CD4-positive, alpha-beta T cell treated with Interleukin-1 beta for 1 hour (primary cell): ENCODE measurements at regions not wholly inside any gene's neighbourhood (a gene's known extent, or its start where the extent isn't known, plus 50 kb on each side); places are given as distances from the start of the nearest gene placed in this dataset.
"Not testable (repeated sequence)": the region's sequence is repeated elsewhere in the genome, so short reads cannot be mapped to it uniquely, and the experiment has no call there.

Source experiments
- DNase-seq, 2 donors: peaks; one replicate each; pipeline ENCODE4 v3.0.0-alpha.2; 2020 to 2022

DNA sequence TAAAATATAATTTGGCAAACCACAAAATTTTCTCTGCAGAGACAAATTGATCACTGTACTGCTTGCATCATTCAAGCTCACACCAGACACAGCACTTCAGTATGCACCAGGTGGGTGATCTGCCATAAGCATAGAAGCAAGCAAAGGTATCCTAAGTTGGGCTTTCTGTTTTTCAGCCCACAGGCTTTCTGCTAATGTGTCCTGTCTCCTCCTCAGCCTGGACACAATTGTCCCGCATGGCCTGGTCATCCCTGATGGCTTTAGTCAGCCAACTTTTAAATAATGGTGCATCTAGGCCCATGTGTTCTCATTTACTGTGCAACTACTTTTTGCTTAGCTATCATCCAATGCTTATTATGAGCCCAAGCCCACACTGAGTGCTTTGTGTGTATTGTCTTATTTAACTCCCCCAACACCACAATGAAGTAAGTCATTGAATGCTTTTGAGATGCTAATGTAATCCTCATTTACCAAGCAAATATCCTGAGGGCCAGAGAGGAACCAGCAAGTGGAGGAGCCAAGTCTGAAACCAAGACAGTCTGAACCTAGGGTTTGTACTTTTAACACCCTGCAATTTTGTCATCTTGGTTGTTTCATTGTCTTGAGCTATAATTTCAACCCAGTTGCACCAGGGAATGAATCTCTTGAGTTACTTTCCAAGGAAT is 111.2 kb upstream of the SETBP1 start:
- no peak for DNase-seq

DNA sequence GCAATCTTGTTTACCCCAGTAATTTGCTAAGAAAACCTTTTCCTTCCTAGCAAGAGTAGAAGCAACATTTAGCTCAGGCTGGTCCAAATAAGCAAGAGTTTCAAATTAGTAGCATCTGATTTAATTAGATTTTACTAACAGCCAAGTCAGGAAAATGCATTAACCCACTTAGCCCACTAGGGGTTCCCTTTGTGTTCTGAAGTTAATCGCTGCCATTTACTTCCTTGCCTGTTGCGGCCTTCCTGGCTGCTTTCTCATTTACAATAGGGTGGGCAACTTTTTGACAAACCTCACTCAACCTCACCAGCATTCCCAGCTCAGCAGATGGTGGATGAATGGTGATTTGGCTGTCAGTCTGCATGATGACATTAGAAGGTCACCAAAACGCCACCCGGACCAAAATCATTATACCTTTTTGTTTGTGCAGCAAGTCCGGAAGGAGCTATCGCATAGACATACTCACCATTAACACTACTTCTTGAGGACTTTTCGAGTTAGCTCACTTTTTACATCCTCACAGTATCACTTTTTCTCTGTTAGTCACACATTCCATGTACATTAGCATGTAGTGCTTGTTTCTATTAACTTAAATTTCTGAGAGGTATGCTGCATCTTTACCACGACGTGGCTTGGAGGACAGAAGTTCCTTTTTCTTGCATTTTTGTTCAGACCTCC is 101.5 kb upstream of the SETBP1 start:
- DNase-seq = peak in 1 of 2 donors; percentile 1

DNA sequence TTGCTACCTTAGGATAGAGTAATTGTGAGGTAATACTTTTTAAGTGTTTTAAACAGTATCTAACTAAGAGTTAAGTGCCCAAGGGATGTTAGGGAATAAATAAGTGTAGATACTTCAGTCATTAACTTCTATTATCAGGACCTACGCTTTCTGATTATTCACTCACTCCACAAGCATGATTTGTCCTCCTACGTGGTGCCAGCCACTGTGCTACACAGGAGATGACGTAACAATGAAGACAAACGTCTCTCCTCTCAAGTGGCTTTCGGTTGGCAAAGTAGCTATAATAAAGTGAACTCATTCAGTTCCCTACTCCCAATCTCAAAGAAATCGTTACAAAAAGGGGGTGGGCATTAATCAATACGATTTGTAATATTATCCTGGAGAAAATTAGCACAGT is 100.9 kb upstream of the SETBP1 start:
- no peak for DNase-seq

DNA sequence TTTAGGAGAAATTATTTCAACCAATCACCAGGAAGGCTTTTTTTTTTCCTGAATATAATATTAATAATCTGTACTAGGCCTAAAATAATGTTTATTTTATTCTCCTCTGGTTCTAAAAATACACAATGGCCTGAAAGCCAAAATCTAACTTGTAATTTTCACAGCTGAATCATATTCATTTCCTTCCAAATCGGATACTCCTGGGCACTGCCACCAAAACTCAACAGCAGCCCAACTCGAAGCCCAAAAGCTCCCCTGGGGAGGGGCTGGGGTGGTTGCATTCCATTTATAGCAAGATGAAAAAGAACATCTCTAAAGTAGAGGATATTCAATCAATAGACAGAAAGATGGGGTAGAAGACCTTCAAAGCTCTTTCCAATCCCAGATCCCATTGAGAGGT is 100.5 kb upstream of the SETBP1 start:
- DNase-seq = no peak

DNA sequence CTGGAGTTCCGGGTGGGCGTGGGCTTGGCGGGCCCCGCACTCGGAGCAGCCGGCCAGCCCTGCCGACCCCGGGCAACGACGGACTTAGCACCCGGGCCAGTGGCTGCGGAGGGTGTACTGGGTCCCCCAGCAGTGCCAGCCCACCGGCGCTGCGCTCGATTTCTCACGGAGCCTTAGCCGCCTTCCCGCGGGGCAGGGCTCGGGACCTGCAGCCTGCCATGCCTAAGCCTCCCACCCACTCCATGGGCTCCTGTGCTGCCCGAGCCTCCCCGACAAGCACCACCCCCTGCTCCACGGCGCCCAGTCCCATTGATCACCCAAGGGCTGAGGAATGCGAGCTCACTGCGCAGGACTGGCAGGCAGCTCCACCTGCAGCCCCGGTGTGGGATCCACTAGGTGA is 99.9 kb upstream of the SETBP1 start:
- not testable (repeated sequence) for DNase-seq

DNA sequence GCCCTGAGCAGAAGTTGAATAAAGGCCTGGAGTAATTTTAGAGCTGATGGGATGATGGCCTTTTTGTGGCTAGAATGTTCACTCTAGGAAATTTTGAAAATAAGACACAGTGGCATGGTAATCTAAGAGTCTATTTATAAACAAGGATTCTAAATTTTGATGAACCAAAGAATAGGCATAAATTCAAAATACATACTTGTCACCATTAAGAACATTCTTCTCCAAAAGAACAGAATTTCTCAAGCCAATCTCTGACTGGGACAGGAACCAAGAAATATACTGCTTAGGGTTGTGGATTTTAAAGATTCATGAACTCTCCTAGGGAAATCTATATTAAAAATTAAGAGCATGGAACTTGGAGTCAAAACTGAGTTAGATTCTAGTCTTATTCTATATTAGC is 98.2 kb upstream of the SETBP1 start:
- DNase-seq = no peak

DNA sequence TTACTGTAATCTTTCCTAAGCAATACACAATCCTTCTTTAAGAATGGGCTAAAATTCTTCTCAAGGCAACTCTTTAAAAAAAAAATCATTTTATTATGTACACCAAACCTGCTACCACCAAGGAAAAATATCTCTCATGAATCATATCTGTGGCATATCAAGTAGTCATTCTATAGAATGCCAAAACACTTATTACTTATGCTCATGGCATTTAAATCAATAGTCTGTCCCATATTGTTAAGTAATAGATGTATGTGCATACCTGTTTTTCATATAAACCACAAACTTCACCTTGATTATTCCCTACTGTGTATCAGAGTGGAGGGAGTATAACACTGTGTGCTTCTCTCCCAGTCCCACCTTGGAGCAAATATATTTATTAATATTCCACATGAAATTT is 95.8 kb upstream of the SETBP1 start:
- DNase-seq = no peak

DNA sequence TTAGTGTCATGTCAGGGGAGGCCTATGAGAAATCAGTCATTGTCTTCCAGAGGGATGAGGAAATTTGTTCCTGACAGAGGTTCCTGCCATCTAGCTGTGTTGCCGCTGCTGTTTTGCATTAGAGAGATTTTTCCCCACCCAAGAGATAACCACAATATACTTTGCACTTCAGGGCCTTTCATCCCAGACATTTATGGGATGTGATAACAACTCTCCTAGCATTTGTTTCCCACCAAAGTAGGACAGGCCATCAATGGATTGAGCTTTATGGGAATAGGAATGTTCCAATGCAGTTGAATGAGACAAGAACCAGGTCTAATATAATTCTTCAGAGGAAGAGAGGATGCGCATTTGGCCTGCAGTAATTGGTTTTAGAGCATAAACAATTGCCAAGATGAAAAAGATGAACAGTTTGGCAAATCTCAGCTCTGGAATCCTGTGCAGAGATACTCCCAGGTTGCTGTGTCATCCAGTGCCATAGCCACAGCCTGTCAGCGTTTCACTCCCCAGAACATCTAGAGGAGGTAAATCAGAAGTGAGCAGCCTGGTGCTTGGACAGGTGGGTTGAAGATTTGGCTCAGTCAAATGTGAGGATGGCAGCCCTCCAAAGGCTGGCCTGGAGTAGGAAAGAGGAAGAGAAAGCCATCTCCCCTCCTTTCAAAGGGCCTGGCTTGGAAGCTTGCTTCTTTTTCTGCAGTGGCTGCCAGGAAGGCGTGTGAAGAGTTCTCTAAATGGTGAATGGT is 93.7 kb upstream of the SETBP1 start:
- DNase-seq = no peak

DNA sequence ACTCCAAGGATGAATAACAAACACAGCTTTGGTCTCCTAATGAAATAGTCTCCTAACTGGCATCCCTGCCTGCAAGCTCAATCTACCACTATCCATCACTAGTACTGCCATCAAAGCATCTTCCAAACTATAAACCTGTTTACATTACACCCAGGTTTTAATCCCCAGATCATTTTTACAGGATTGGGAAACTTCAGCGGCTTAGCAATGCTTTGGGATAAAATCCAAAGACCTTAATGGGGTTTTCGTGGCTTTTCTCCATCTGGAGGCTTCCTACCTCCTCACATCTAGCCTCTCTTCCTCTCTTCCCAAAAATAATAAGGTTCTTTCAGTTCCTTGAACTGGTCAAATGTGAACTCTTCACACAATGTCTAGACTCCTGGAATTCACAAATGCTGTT is 92.2 kb upstream of the SETBP1 start:
- no peak for DNase-seq

DNA sequence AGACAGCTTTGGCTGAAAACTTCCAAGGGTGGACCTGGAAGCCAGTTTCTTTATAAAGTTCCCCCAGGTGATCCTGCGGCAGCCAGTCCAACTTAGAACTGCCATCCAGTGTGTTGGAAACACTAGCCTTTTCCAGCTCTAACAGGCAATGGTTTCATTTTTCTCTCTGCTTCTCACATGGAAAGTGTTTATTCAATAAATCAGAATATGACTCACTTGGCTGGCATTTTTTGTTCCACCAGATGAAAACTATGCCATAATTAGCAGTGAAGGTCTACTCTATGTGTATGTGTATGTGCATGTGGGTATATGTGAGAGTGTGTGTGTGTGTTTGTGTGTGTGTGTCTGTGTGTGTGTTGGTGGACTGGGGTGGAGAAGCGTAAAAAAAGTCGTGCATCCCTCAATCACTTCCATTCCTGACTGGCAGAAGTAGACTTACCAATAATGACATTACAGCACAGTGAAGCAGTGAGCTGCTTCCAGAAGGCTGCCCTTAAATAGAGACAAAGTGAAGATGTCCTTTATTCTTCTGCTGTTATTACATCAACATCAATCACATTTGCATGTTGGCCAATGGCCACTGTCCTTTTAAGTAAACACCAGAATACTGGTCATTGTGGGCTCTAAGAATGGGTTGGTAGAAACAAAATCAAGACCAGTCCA is 90.9 kb upstream of the SETBP1 start:
- no peak for DNase-seq

DNA sequence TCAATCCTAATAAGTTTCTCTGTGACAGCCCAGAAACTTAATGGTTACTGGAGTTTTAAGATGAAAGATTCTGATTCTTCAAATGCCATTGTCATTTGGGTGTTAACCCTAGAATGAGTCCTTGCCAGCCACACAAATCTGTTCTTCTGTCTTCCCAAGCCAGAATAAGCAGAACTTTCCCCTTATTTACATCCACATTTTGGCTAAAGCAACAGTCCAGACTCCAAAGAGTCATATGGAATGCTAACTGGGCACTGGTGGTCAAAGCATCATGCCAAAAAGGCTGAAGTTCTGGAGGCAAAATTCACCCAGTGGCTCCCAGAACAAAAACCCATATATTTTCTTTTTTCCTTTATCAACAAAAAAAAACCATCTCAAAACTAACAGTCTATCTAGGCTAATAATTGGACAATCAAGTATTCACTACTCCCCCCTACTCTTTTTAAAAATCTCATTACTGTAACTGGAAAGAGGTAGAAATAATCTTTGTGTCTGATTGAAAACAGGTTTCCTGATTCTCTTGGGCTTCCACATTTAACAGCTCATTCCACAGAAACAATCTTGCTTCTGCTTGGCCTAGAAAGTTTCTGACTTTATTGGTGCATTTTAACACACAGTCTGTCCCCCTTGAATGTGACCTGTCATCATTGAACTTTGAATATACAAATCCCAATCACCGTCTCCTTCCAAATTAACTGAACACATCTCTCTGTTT is 89.6 kb upstream of the SETBP1 start:
- no peak for DNase-seq

DNA sequence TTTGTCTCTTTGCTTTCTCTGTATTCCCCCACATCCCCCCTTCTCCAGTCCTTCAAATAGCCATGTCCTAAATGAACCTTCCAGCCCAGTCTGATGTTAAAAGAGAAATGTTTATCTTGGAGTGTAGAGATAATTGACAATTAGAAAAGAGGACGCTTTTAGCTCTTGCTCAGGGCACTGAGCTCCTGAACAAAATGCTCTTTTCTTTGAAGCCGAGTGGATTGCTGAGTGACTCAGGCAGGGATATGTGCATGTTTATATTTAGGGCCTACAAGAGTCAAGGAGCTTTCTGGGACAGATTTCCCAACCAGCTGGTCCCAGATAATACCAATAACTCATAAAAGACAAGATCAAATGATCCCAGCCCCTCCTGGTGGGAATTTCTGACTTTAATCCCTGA is 88.0 kb upstream of the SETBP1 start:
- no peak for DNase-seq

DNA sequence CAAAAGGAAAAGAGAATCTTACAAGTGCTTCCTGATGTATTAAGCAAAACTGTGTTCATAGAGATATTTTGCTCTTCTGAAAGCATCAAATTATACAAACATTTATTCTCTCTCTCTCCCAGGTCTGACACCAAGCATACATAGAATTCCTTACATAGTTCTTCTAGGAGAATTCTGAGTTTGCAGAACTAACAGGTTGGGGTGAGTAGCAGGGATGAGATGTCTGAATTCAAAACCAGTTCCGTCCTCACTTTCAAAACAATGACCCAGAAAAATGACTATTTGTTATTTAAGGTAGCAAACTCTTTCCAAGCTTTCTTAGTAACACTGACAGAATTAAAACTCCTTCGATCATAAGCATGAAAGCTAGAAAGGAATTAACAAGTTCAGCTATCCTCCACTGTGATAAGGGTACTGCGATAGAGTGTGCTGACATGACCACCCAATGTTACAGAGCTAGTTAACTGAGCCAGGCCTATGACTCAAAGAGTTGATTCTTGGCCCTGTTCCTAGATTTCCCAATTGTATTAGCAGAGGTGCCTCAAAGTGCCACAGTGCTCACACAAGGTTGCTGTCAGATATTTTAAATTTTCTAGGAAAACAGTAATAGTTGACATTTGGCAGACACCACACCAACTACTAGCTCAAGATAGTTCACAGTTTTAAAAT is 85.8 kb upstream of the SETBP1 start:
- no peak for DNase-seq

DNA sequence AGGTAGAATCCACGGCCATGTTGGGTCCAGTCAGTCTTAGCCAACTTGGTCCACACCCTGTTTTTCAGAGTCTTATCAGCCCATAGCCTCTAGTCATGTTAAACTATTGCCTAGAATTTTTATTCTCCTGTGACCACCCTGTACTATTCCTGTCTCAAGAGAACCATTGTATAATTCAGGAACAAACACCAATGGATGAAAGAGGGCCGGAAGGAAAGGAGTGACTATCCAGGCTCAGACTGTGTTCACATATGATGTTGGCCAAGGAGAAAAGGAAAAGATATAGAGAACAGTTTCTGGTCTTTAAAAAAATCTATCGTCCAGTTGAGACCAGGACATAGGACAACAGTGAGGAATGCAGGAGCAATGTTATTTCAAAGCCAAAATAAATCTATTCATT is 82.9 kb upstream of the SETBP1 start:
- DNase-seq = no peak

DNA sequence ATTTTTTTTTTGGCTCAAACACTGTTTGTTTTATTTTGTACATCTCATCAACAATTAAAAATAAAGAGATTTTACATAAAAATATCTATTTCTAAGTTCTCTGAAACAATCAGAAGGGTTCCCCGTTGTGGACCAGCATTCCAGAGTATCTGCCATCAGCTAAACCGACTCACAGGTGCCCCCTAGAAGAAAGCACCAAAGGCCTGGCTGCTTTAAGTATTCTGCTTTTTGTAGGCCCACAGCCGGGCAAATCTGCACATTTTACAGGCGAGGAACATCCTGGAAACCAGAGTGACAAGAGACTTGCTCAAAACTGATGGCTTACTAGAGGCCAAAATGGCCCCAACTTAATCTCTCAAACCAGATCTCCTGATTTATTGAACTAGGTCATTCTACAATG is 82.2 kb upstream of the SETBP1 start:
- no peak for DNase-seq

DNA sequence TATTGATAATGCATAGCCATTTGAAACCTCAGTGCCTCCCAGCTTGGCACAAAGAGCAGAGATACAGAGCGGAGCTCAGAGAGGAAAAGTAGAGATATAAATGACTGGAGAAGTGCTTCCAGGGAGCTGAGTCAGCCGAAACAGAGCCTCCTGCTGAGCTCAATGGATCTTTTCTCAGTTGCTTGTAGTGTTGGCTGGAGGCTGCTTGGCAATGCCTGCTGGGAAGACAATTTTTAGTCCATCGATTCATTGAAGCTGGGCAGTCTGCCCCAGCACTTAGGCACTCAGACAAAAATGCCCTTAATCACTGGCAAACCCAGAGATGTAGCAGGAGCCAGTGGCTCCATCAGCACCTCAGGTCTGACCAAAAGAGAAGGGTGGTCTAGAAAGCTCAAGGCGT is 81.3 kb upstream of the SETBP1 start:
- DNase-seq = no peak

DNA sequence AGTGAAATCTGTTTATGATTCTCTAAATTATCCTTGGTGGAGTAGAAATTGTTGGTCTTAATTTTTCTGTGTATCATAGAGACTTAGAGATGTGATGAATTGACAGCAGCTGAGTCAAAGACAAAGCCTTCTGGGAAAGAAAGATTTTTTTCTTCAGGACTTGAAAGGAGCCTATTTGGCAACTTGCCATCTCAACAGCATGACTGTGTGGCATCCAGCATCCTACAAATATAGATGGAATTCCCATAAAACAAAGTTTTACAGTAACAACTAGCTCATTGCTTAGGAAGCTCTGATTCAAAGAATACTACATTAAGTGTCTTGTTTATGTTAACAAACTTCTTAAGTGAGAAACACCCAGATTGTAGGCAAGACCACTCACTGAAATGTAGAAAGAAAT is 79.2 kb upstream of the SETBP1 start:
- no peak for DNase-seq

DNA sequence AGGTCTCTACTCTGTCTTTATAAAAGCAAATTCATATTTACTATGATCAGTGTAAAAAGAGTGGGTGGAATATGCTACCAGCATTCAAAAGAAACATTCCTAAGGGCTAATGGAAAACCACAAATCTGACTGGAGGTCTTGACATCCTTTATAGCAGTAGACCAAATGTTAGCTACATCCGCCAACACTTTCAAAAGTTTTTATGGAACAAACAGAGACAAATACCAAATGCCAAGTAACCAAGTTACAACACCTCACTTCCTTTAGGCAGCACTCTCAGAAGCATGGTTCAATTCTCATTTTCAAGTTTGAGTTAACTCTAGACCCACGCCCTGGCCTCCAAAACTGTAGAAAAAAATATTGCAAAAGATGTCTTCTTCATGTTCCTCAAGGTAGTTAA is 78.3 kb upstream of the SETBP1 start:
- no peak for DNase-seq

DNA sequence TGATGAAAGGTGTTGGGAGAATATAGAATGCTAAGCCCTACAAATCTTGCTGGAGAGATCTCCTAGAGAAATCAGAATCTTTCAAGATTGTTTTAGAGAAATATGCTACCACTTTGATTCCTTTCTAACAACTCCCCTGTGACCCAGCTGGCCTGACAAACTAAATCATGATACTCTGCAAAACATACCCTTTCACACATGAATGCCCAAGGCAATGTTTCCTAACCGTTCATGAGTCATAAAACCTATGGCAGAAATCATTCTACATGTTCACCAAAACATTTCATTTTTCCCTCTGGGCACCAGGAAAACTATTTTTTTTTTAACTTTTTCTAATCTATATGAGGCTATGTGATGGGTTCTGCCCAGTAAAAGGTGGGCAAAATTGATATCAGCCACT is 77.8 kb upstream of the SETBP1 start:
- no peak for DNase-seq

DNA sequence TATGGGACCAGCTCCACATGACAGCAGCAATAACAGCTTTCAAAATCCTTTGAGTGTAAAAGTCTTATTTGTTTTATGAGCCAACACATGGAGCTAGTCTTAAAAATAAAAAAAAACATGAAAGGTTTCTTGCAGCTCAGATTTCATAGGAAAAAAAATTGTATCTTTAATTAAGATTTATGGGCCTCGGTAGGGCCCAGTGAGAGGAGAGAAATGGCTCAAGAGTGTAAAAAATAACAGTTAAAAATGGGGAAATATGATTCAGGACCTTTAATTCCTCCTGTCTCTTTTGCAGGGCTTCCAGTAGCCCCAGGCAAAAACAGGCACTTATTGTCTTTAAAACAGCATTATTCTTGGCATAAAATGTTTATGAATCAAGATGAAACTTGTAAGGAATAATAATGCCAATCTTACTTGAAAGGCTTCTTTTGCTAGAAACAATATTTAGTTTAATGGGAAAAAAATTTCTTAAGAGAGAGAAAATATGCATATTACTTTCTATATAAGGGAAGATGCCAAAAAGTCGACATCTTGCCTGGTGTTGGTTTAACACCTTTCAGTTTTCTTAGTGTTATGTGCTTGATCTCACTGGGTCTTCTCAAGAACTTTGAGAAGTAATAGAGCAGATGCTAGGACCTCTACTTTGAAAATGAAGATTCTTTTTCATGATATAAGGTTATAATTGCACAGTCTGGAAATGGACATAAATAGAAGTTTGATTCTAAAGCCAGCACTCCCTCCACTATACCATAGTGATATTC is 71.3 kb upstream of the SETBP1 start:
- no peak for DNase-seq

DNA sequence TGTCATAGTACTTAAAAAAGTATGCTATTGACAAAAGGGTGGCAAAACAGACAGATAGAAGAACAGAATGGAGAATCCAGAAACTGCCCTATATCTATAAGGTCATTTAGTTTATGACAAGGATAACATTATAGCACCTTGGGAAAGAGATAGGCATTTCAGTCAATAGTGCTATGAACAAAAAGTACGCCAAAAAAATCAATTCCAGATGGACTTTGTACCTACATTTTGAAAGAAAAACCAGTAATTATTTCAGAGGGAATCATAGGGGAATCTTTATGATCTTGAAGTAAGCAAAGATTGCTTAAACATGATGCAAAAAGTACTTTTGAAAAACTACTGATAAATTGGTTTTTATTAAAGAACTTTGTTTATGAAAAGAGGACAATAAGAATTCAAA is 59.9 kb upstream of the SETBP1 start:
- DNase-seq = no peak

DNA sequence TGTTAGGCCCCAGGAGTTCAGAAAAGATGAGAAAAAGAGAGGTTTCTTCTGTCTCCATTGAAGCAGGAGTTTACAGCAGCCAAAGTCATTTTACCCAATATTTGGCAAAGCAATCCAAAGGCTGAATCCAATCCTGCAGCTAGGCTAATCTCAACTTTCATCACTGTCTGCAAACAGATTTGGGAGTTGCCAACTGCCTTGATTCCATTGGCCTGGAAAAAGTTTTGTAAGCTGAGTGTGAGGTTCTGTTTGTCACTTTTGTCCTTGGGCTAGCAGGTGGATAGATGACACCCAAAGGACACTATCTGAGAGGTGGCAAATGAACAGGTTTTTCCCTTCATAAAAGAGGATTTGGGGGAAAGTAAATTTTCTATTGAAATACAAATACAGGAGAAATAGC is 56.6 kb upstream of the SETBP1 start:
- no peak for DNase-seq
